Naive B cell (primary cell): ENCODE measurements at regions not wholly inside any gene's neighbourhood (a gene's known extent, or its start where the extent isn't known, plus 50 kb on each side); places are given as distances from the start of the nearest gene placed in this dataset.

Source experiments
- ATAC-seq, 2 donors: fragments of 150-1000 bp; cut with Tn5 transposase; 2 replicates each; pipeline ENCODE4 v1.10.0; 2021; ENCODE audit warnings: low read depth in 2 of 2, mild to moderate bottlenecking in 2 of 2, moderate library complexity in 2 of 2
- DNase-seq: peaks from one replicate; pipeline ENCODE4 v3.0.0; 2022
- H3K27ac Mint-ChIP-seq, 6 donors: one replicate each; pipeline ENCODE4 v1.8.0; 2020 to 2022; ENCODE audit warnings: mild to moderate bottlenecking in 6 of 6, mixed read lengths in 6 of 6, moderate library complexity in 5 of 6, inconsistent platforms in 2 of 6
- H3K27me3 Mint-ChIP-seq, 3 donors: one replicate each; pipeline ENCODE4 v1.8.0; 2021 to 2022; ENCODE audit warnings: mixed read lengths in 3 of 3, mild to moderate bottlenecking in 1 of 3
- H3K36me3 Mint-ChIP-seq, 2 donors: one replicate each; pipeline ENCODE4 v1.8.0; 2020 to 2022; ENCODE audit warnings: mixed read lengths in 2 of 2, inconsistent platforms in 1 of 2, mild to moderate bottlenecking in 1 of 2
- H3K4me1 Mint-ChIP-seq, 3 donors: one replicate each; pipeline ENCODE4 v1.8.0; 2020 to 2022; ENCODE audit warnings: mixed read lengths in 3 of 3, inconsistent platforms in 1 of 3, mild to moderate bottlenecking in 1 of 3, moderate library complexity in 1 of 3
- H3K4me3 Mint-ChIP-seq, 8 donors: one replicate each; pipeline ENCODE4 v1.8.0; 2020 to 2022; ENCODE audit warnings: mild to moderate bottlenecking in 8 of 8, mixed read lengths in 8 of 8, moderate library complexity in 8 of 8, inconsistent platforms in 2 of 8
- H3K9me3 Mint-ChIP-seq, 7 donors: one replicate each; pipeline ENCODE4 v1.8.0; 2020 to 2022; ENCODE audit warnings: mixed read lengths in 7 of 7, mild to moderate bottlenecking in 5 of 7, inconsistent platforms in 2 of 7, moderate library complexity in 1 of 7

GRCh38 chr16:79452671-79453070 is 147.9 kb downstream of the MAF start:
- peak overlapping the region in 1 of 6 donors; percentile 68 for H3K27ac Mint-ChIP-seq

GRCh38 chr16:79451196-79451816 is 149.2 kb downstream of the MAF start:
- no peak for DNase-seq
- H3K27ac Mint-ChIP-seq: no peak overlapping the region
- H3K4me1 Mint-ChIP-seq: no peaks in the 10 kb centered on the region
- H3K9me3 Mint-ChIP-seq: no peaks in the 10 kb centered on the region
- peak in 1 of 2 donors; percentile 36 for ATAC-seq
- no peaks in the 10 kb centered on the region for H3K36me3 Mint-ChIP-seq
- peaks cover 4 to 10% (median 5%) of the 10 kb centered on the region in 3 donors for H3K27me3 Mint-ChIP-seq
- H3K4me3 Mint-ChIP-seq: no peak overlapping the region

More at GRCh38 chr16:79452671-79453070, 147.9 kb downstream of the MAF start:
- Mint-ChIP-seq H3K4me3 (no peak overlapping the region), H3K27me3 (peaks cover 4 to 10% (median 5%) of the 10 kb centered on the region in 3 donors), H3K36me3 (no peaks in the 10 kb centered on the region), H3K9me3 (no peaks in the 10 kb centered on the region), H3K4me1 (no peaks in the 10 kb centered on the region)
- ATAC-seq (no peak), DNase-seq (no peak)

DNA sequence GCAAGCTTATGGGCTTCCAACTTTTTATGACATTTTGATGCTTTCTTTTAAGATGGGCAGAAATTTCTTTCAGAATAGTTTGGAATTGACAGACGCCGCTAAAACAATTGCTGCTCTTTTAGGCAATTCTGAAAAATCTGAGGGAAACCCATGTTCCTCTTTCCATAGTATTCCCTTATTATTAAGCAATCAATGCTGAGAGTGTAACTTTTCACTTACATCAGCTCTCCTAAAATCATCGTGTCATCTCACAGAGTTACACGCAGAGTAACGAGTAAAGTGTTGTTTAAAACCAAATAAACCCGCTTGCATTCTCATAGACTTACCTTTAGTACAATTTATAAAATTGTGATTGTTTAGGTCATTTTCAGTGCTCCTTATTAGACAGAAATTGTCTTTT is 150.6 kb downstream of the MAF start:
- no peak for ATAC-seq
- H3K9me3 Mint-ChIP-seq: peaks cover 0 to 2% (median 0%) of the 10 kb centered on the region in 7 donors
- DNase-seq: no peak
- H3K27ac Mint-ChIP-seq: no peak overlapping the region
- H3K4me1 Mint-ChIP-seq: no peaks in the 10 kb centered on the region
- peaks cover 8 to 11% (median 10%) of the 10 kb centered on the region in 3 donors for H3K27me3 Mint-ChIP-seq
- H3K4me3 Mint-ChIP-seq: no peak overlapping the region
- H3K36me3 Mint-ChIP-seq: no peaks in the 10 kb centered on the region

DNA sequence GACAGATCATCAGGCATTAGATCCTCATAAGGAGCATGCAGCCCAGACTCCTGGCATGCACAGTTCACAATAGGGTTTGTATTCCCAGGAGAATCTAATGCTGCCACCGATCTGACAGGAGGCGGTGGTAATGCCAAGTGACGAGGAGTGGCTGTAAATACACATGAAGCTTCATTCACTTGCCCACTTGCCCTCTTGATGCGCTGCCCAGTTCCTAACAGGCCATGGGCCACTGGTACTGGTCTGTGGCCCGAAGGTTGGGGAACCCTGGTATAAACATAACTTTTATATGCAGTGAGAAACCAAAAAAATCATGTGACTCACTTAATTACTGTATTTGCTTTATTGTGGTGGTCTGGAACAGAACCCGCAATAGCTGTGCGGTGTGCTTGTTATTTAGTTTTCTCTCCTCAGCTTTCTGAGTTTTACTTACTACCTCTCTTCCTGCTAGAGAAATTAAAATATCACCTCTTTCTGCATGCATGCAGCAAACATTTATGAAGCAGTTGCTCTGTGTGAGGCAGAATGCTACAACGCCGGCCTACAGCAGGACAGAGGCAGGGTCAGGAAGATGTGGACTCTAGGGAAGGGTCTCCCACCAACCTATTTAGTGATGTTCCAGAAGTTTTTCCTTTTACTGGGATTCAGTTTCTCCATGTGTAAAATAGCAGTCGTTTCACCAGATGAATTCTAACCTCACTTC is 151.3 kb downstream of the MAF start:
- no peak overlapping the region for H3K27ac Mint-ChIP-seq
- H3K9me3 Mint-ChIP-seq: peaks cover 0 to 2% (median 0%) of the 10 kb centered on the region in 7 donors
- DNase-seq (no peak), ATAC-seq (no peak)
- no peak overlapping the region for H3K4me3 Mint-ChIP-seq
- H3K36me3 Mint-ChIP-seq: no peaks in the 10 kb centered on the region
- peaks cover 7 to 13% (median 11%) of the 10 kb centered on the region in 3 donors for H3K27me3 Mint-ChIP-seq
- H3K4me1 Mint-ChIP-seq: no peaks in the 10 kb centered on the region

GRCh38 chr16:79444572-79444971 is 156.0 kb downstream of the MAF start:
- no peak overlapping the region for H3K27ac Mint-ChIP-seq
- no peaks in the 10 kb centered on the region for H3K4me1 Mint-ChIP-seq
- ATAC-seq (no peak), DNase-seq (no peak)
- peaks cover 12 to 17% (median 16%) of the 10 kb centered on the region in 3 donors for H3K27me3 Mint-ChIP-seq
- no peak overlapping the region for H3K4me3 Mint-ChIP-seq
- H3K36me3 Mint-ChIP-seq: no peaks in the 10 kb centered on the region
- H3K9me3 Mint-ChIP-seq: peaks cover 0 to 2% (median 0%) of the 10 kb centered on the region in 7 donors

GRCh38 chr16:79439901-79440300 is 160.6 kb downstream of the MAF start:
- no peak for DNase-seq
- Mint-ChIP-seq H3K4me3 (no peak overlapping the region), H3K27ac (no peak overlapping the region), H3K36me3 (no peaks in the 10 kb centered on the region), H3K9me3 (no peaks in the 10 kb centered on the region), H3K27me3 (peaks cover 8 to 23% (median 15%) of the 10 kb centered on the region in 3 donors), H3K4me1 (no peaks in the 10 kb centered on the region)
- ATAC-seq: no peak

DNA sequence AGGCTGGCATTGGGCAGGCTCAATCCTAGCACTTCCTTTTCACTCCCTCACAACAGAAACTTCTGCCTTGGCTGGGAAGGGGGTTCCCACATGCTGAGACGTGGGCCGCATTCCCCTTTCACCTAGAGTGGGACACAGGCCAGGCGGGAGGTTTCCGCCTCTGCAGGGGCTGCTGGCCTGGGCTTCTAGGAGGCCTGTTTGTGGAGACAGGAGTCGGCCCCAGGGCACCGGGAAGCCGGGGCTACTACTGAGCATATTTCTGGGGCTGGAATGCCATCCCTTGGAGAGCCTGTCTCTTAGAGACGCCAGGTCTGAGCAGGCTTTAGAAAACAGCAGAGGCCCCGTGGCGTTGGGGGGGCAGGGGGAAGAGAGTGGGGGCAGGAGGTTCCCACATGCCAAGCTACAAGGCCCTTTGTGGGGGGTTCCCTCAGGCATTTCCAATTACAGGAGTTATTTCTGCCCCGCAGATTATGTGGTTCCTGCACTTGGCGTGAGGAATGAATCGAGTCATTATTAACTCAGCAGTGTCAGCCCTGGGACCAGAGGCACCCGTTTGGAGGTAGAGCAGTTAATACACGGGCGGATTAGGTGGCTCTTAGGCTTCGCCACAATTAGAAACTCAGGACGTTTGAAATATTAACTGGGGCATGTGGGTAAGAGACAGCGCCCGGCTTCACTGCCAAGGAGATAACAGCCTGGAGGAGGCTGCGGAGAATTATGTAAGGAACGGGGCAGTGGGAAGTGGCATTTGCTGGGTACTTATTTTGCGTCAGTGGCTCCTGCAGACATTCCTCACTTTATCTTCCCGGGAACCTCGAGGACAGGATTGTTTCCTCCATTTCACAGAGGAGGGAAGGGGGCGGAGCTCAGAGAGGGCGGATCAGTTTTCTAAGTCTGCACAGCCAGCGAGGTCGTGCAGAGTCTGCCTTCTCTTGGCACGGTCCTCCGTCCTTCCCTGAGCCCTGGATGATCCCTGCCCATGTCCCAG is 162.5 kb downstream of the MAF start:
- ATAC-seq (no peak), DNase-seq (no peak)
- H3K4me3 Mint-ChIP-seq: no peak overlapping the region
- H3K27ac Mint-ChIP-seq: peak overlapping the region in 1 of 6 donors; percentile 73
- peaks cover 8 to 20% (median 15%) of the 10 kb centered on the region in 3 donors for H3K27me3 Mint-ChIP-seq
- H3K36me3 Mint-ChIP-seq: no peaks in the 10 kb centered on the region
- H3K9me3 Mint-ChIP-seq: no peaks in the 10 kb centered on the region
- no peaks in the 10 kb centered on the region for H3K4me1 Mint-ChIP-seq

GRCh38 chr16:79436885-79437284 is 163.7 kb downstream of the MAF start:
- no peaks in the 10 kb centered on the region for H3K36me3 Mint-ChIP-seq
- H3K4me1 Mint-ChIP-seq: no peaks in the 10 kb centered on the region
- H3K9me3 Mint-ChIP-seq: no peaks in the 10 kb centered on the region
- ATAC-seq (no peak), DNase-seq (no peak)
- H3K27me3 Mint-ChIP-seq: peaks cover 2 to 15% (median 11%) of the 10 kb centered on the region in 3 donors
- no peak overlapping the region for H3K4me3 Mint-ChIP-seq
- no peak overlapping the region for H3K27ac Mint-ChIP-seq

DNA sequence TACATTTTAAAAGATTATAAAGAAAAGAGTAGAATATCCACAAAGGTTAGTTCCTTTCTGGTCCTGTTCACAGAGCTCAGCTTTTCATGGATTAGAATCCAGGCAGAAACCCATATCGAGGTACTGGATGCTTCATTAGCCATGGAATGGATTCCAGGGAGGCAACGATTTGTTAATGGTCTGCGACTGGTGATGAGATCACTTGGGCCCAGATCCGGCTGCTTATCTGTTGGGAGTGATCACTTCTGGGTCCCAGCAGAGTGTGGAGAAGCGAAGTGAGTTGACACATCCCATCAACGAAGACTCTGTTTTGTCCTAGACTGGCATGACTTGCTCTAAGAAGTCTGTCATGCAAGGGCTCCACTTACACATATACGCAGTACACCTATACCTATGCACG is 165.8 kb downstream of the MAF start:
- ATAC-seq: no peak
- no peak overlapping the region for H3K4me3 Mint-ChIP-seq
- H3K36me3 Mint-ChIP-seq: no peaks in the 10 kb centered on the region
- H3K27ac Mint-ChIP-seq: no peak overlapping the region
- no peaks in the 10 kb centered on the region for H3K9me3 Mint-ChIP-seq
- H3K4me1 Mint-ChIP-seq: no peaks in the 10 kb centered on the region
- peaks cover 0 to 10% (median 8%) of the 10 kb centered on the region in 3 donors for H3K27me3 Mint-ChIP-seq
- no peak for DNase-seq

- H3K4me3 Mint-ChIP-seq: no peak overlapping the region
- DNase-seq (no peak), ATAC-seq (no peak)
- peaks cover 0 to 10% (median 4%) of the 10 kb centered on the region in 3 donors for H3K27me3 Mint-ChIP-seq
- no peaks in the 10 kb centered on the region for H3K4me1 Mint-ChIP-seq
- H3K36me3 Mint-ChIP-seq: no peaks in the 10 kb centered on the region
- H3K9me3 Mint-ChIP-seq: no peaks in the 10 kb centered on the region
- H3K27ac Mint-ChIP-seq: no peak overlapping the region
These were observed 166.4 kb downstream of the MAF start for GRCh38 chr16:79434092-79434491.

DNA sequence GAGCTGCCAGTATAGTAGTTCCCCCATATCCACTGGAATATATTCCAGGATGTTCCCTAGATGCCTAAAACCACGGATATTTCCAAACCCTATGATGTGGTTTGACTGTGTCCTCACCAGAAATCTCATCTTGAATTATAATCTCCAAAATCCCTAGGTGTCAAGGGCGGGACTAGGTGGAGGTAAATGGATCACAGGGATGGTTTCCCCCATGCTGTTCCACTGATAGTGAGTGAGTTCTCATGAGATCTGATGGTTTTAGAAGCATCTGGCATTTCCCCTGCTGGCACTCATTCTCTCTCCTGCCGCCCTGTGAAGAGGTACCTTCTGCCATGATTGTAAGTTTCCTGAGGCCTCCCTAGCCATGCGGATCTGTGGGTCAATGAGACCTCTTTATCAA is 168.6 kb downstream of the MAF start:
- Mint-ChIP-seq H3K4me1 (no peaks in the 10 kb centered on the region), H3K27ac (no peak overlapping the region), H3K4me3 (no peak overlapping the region), H3K9me3 (no peaks in the 10 kb centered on the region), H3K36me3 (no peaks in the 10 kb centered on the region), H3K27me3 (peaks cover 0 to 9% (median 0%) of the 10 kb centered on the region in 3 donors)
- no peak for ATAC-seq
- no peak for DNase-seq

DNA sequence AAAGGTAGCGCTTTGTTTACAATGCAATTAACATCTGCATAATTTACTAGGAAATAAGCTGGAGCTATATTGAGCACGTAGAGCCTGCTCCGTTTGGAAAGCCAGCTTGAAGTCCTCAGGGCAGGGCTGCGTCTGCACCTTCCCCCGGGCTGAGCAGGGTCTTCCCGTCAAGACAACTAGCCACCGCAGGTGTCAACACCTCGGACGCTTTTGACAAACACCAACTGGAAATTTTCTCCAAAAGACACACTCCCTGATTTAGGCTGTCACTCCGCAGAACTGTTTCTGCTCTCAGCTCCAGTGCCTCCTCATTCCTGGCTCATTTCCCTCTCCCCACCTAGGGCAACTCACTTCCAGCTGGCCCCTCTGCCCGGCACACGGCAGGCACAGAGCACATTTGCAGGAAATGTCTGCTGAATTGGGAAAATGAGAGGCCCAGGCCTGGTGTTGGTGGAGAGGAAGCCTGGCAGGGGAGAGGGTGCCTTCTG is 170.3 kb downstream of the MAF start:
- Mint-ChIP-seq H3K4me1 (no peaks in the 10 kb centered on the region), H3K27ac (no peak overlapping the region), H3K9me3 (no peaks in the 10 kb centered on the region), H3K36me3 (no peaks in the 10 kb centered on the region), H3K27me3 (peaks cover 5 to 9% (median 7%) of the 10 kb centered on the region in 3 donors), H3K4me3 (no peak overlapping the region)
- DNase-seq: no peak
- ATAC-seq: no peak

- ATAC-seq: no peak
- H3K27ac Mint-ChIP-seq: no peak overlapping the region
- no peaks in the 10 kb centered on the region for H3K9me3 Mint-ChIP-seq
- no peak overlapping the region for H3K4me3 Mint-ChIP-seq
- DNase-seq: no peak
- peaks cover 5 to 9% (median 7%) of the 10 kb centered on the region in 3 donors for H3K27me3 Mint-ChIP-seq
- no peaks in the 10 kb centered on the region for H3K36me3 Mint-ChIP-seq
- H3K4me1 Mint-ChIP-seq: no peaks in the 10 kb centered on the region
These were observed 171.0 kb downstream of the MAF start for GRCh38 chr16:79429381-79430190.
